ENCODE measurements at regions not wholly inside any gene's neighbourhood (a gene's known extent, or its start where the extent isn't known, plus 50 kb on each side); places are given as distances from the start of the nearest gene placed in this dataset.
A peak's percentile ranks its signal among the peaks of the same experiment; 100 is the strongest.

DNA sequence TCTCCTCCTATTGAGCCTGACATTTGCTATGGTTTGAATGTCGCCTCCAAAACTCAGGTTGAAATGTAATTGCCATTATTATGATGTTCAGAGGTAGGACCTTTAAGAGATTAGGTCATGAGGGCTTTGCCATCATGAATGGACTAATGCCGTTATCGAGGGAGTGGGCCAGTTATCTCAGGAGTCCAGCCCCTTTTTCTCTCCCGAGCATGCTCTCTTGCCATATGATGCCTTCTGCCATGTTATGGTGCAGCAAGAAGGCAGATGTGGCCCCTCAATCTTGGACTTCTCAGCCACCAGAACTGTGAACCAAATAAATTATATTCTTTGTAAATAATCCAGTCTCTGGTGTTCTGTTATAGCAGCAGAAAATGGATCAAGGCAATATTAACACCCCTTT is 323.5 kb downstream of the RRAGC start:
- DNase-seq = no peak

GRCh38 chr1:38534473-38534823 is 325.1 kb downstream of the RRAGC start:
- no peak for DNase-seq

GRCh38 chr1:38533772-38534472 is 325.6 kb downstream of the RRAGC start:
- DNase-seq = no peak

GRCh38 chr1:38530957-38531356 is 328.6 kb downstream of the RRAGC start:
- no peak for DNase-seq

DNA sequence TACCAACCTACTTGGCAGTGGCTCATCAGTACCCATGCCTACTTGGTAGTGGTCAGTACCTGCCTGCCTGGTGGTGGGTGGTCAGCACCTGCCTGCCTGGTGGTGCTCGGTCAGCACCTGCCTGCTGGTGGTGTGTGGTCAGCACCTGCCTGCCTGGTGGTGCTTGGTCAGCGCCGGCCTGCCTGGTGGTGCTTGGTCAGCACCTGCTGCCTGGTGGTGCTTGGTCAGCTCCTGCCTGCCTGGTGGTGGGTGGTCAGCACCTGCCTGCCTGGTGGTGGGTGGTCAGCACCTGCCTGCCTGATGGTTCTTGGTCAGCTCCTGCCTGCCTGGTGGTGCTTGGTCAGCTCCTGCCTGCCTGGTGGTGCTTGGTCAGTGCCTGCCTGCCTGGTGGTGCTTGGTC is 329.6 kb downstream of the RRAGC start:
- no peak for DNase-seq

- DNase-seq = no peak
Measured at GRCh38 chr1:38529391-38529790, 330.2 kb downstream of the RRAGC start.

DNA sequence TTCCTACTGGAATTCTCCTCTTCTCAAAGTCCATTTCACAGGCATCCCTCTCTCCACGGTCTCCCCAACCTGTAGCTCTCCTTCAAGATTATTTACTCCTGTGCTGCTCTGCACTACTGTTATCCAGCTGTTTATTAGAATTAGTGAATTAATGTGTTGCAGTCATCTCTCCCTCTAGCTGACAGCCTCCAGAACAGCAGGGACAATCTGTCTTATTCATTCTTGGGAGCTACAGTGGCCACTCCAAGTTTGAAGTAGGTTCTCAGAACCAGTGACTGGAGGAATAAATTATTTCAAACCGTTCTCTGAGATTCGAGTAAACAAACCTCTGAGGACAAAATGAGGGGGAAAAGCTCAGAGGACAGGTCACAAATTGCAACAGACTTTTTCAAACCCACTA is 330.9 kb downstream of the RRAGC start:
- no peak for DNase-seq

DNA sequence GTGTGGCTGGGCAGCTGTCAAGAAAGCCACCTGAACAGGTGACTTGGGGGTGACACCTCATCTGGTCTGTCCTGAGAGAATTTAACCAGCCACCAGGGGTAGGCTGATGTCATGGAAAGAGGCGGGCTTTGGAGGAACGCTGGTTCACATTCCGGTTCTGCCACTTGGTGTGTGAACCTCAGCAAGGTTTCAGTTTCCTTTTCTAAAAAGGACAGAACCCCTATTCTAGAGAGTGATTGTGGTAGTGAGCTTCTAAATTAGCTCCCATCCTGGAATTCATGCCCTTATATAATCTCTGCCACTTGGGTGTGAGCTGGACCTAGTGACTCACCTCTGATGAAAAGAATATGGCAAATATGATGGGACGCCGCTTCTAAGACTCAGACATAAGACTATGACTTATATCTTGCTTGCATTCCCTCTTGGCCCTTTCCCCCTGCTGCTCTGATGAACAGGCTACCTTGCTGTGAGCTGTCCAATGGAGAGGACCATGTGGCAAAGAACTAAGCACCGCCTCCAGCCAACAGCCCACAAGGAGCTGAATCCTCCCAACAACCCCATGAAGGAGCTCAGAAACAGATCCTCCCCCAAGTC is 332.1 kb downstream of the RRAGC start:
- peak; percentile 6 for DNase-seq

DNA sequence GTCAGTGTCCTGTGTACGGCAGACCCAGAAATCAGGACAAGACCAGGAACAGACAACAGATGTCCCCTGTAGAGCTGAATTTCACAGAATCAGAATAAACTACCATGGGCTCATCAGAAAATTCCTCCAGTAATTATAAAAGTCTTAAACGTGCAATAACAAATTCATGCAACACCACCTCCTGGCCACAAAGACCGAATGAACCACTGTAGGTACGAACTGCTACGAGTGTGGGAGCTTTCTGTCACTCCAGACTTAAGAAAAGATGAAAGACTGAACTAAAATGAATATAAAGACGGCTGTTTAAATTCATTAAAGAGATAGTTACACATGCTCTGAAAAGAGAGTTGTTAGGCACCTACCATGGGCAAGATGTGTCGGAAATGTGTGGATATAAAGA is 333.5 kb downstream of the RRAGC start:
- DNase-seq = no peak

GRCh38 chr1:38525343-38526043 is 334.1 kb downstream of the RRAGC start:
- DNase-seq = no peak

DNA sequence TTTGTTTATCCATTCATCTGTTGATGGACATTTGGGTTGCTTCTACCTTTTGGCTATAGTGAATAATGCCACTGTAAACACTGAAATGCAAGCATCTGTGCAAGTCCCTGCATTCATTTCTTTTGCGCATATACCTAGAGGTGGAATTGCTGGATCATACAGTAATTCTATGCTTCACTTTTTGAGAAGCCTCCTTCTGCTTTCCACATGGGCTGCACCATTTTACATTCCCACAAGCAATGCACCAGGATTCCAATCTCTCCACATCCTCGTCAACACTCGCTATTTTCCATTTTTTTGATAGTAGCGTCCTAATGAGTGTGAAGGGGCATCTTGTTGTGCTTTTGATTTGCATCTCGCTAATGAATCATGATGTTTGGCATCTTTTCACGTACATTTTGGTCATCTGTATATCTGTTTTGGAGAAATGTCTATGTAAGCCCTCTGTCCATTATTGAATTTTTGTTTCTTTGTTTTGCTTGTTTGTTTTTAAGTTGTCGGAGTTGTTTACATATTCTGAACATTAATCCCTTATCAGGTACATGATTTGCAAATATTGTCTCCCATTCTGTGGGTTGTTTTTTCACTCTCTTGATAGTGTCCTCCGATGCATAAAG is 335.4 kb downstream of the RRAGC start:
- no peak for DNase-seq

DNA sequence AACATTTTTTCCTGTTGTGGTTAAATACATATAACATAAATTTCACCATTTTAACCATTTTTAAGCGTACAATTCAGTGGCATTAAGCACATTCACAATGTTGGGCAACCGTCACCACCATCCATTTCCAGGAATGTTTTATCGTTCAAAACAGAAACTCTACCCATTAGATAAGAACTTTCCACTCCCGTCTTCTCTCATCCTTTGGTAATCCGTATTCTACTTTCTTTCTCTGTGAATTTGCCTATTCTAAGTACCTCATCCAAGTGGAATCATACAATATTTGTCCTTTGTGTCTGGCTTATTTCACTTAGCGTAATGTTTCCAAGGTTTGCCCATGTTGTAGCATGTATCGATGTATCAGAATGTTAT is 336.0 kb downstream of the RRAGC start:
- no peak for DNase-seq

GRCh38 chr1:38522915-38523567 is 336.5 kb downstream of the RRAGC start:
- DNase-seq = no peak

DNA sequence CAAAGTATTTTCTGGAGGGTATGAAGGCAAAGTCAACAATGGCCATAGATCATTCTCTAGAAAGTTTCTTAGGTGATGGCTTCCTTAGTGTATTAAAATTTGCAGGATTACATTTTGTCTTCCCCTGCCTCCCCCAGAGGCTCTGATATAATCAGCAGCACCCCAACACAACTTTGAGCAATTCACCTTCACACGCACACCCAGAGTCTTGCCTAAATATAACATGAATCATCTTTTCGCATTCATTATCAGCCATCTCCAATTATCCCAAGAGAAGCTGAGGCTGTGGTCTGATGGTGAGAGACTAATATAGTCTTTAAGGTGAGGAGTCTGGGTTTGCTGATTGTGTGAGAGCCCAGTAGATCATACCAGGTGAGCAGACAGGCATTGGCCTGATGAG is 343.0 kb downstream of the RRAGC start:
- no peak for DNase-seq

DNA sequence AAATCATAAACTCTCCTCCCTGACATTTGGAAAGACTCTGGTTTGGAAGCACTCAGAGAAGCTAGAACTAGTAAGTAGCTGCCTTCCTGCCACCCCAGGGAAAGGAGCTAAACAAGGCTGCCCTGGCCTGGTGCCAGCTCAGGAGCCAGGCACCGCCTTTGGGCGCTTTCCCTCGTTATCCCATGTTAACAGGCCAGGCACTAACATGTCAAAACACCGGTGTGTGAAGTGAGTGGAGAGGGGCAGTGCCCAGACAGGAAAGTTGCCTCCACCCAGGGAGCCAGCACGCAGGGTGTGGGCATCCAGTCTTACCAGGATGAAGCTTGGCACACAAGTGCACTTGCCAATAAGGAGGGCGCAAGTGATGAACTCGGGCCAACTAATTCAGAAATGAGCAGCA is 346.8 kb downstream of the RRAGC start:
- no peak for DNase-seq

DNA sequence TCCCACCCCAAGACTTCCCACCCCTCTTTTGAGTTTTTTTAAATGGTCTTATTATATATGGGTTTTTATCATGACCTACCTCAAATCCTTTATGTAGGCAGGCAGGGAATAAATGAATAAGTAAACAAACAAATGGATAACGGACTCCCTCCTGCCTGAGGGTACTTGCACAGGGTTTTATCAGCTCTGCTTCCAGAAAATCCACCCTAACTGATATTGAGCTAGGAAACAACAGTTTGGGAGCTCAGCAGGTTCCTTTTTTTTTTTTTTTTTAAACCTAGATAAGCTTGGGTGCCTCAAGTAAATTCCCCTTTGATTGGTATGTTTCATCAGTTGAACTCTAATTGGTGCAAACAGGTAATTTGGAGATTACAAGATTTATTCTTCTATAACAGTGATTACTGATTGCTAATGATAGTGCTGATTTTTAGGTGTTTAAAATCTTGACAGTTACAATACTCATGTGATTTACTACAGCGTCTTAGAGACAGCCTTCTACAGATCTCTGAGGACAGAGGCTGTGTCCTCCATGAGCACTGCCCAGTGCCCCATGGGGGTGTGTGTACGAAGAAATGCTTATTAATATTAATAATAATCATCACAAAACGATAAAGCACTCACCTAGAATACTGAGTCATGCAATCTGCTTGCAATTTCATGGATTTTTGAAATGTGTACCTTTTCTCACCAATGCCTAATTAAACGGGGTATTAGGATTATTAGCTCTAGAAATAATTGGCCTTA is 347.4 kb downstream of the RRAGC start:
- no peak for DNase-seq

- no peak for DNase-seq
Measured at GRCh38 chr1:38508232-38508631, 351.3 kb downstream of the RRAGC start.

DNA sequence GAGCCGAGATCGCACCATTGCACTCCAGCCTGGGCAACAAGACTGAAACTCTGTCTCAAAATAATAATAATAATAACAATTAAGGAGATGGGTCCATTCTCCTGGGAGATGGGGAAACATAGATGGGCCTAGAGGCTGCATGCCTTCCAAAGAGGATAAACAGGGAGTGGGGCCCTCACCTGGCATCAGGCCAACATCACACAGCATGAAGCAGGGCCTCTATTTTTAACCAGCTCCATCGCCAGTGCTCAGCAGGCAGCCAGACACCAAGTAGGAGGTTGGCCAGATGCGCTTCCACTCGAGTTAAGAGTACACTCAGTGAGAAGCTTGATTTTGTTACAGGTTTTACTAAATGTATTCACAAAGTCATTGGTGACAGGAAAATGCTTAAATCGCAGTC is 352.0 kb downstream of the RRAGC start:
- DNase-seq = no peak

DNA sequence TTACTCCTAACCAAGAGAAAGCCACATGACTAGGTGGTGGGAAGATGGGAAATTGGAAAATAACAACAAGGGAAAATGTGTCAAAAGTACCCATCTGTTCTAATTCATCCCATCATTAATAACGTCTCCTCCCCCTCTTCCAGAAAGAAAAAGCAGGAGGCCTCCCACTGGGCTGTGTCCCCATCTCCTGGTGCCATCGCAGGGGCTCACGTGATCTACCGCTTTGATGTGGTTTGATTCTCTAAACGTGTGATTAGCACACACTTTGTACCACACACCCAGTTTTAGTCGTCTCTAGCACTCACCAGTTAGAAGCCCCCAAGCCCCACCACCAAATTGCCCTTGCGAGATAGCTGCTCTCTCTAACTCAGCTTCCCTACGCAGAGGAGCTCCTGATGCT is 353.6 kb downstream of the RRAGC start:
- DNase-seq = no peak

DNA sequence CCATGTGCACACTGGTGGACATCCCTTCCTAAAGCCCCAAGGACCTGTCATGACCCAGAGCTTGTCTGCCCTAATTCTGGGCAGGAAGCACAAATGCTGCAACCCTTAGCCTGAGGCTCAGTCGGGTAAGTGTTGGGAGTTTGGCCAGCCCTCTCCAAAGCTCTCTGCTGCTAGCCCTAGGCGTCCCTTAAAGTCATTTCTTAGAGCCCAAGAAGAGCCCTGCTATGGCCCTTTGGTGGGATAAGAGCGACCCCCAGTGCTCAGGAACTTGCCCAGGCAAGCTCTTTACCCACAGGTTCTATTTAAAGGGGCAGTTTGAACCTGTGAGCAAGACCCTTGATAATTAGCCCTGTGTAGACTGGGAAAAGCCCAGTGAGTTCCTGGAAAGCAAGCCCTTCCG is 356.8 kb downstream of the RRAGC start:
- no peak for DNase-seq

- DNase-seq = no peak
Measured at GRCh38 chr1:38500891-38501290, 358.7 kb downstream of the RRAGC start.

DNA sequence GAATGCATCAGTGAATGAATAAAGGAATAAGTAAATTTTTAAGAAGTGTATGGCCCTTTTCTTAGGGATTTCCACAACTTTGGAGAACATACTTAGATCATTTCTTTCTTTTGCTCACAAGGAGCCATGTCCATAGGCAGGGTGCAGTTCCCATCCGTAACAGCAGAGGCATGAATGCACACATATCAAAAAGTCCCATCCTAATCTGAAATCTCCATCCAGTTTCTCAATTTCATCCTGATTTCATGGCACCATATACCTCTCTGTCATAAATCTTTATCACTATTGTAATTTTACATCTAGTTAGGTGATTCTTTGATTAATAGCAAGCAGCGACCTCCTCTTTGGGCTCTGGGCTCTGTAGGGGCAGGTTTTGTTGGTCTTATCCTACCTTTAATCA is 359.2 kb downstream of the RRAGC start:
- DNase-seq = no peak

GRCh38 chr1:38498686-38499085 is 360.9 kb downstream of the RRAGC start:
- DNase-seq = no peak

Data from NK-92 treated with Interleukin-12 subunit alpha and Interleukin-12 subunit beta, amount 100 ng/mL, for 24 hours (cell line).